ENCODE measurements at regions not wholly inside any gene's neighbourhood (a gene's known extent, or its start where the extent isn't known, plus 50 kb on each side); places are given as distances from the start of the nearest gene placed in this dataset.

GRCh38 chr1:195241066-195241465, 1367.2 kb downstream of the KCNT2 start:
- H3K9ac ChIP-seq (ENCODE audit: low read depth, low read length), result no peak overlapping the region
- DNase-seq, result no peak
- TF ChIP-seq EZH2 (IDR thresholded peaks at IDR 0.05; ENCODE audit: borderline replicate concordance, low read depth, low read length, severe bottlenecking), result no peak
- TF ChIP-seq CTCF (IDR thresholded peaks at IDR 0.05; ENCODE audit: borderline replicate concordance, extremely low read depth, low read length, poor library complexity, severe bottlenecking), result no peak
- no peak overlapping the region for H3K27ac ChIP-seq (ENCODE audit: low read length)
- no peaks in the 10 kb centered on the region for H3K79me2 ChIP-seq (ENCODE audit: insufficient read depth, low read length)
- H2AFZ ChIP-seq (ENCODE audit: low read depth, low read length), result no peak overlapping the region
- no peak for ATAC-seq (ENCODE audit: insufficient read depth, low read depth)
- no peaks in the 10 kb centered on the region for H3K4me1 ChIP-seq (ENCODE audit: insufficient read depth, low read length)
- no peaks in the 10 kb centered on the region for H3K27me3 ChIP-seq (ENCODE audit: insufficient read depth, low read length, poor library complexity)
- H3K4me3 ChIP-seq (ENCODE audit: low read depth in 1 of 2, low read length in 2 of 2), result no peak overlapping the region
- H3K36me3 ChIP-seq (ENCODE audit: insufficient read depth, low read length), result no peaks in the 10 kb centered on the region
- no peak overlapping the region for H3K4me2 ChIP-seq (ENCODE audit: insufficient read depth, low read length)
- peaks cover 13% of the 10 kb centered on the region for H3K9me3 ChIP-seq (ENCODE audit: insufficient read depth, low read length, severe bottlenecking)
- no peaks in the 10 kb centered on the region for H4K20me1 ChIP-seq (ENCODE audit: insufficient read depth, low read length)

GRCh38 chr1:195238313-195238712, 1369.9 kb downstream of the KCNT2 start:
- no peaks in the 10 kb centered on the region for H3K36me3 ChIP-seq (ENCODE audit: insufficient read depth, low read length)
- no peak for TF ChIP-seq EZH2 (IDR thresholded peaks at IDR 0.05; ENCODE audit: borderline replicate concordance, low read depth, low read length, severe bottlenecking)
- no peak for TF ChIP-seq CTCF (IDR thresholded peaks at IDR 0.05; ENCODE audit: borderline replicate concordance, extremely low read depth, low read length, poor library complexity, severe bottlenecking)
- no peak overlapping the region for H3K27ac ChIP-seq (ENCODE audit: low read length)
- no peak overlapping the region for H3K4me3 ChIP-seq (ENCODE audit: low read depth in 1 of 2, low read length in 2 of 2)
- H3K79me2 ChIP-seq (ENCODE audit: insufficient read depth, low read length), result no peaks in the 10 kb centered on the region
- H3K9me3 ChIP-seq (ENCODE audit: insufficient read depth, low read length, severe bottlenecking), result peaks cover 13% of the 10 kb centered on the region
- DNase-seq, result no peak
- H4K20me1 ChIP-seq (ENCODE audit: insufficient read depth, low read length), result no peaks in the 10 kb centered on the region
- no peaks in the 10 kb centered on the region for H3K27me3 ChIP-seq (ENCODE audit: insufficient read depth, low read length, poor library complexity)
- H3K9ac ChIP-seq (ENCODE audit: low read depth, low read length), result no peak overlapping the region
- H3K4me2 ChIP-seq (ENCODE audit: insufficient read depth, low read length), result no peak overlapping the region
- H2AFZ ChIP-seq (ENCODE audit: low read depth, low read length), result no peak overlapping the region
- no peak for ATAC-seq (ENCODE audit: insufficient read depth, low read depth)
- H3K4me1 ChIP-seq (ENCODE audit: insufficient read depth, low read length), result no peaks in the 10 kb centered on the region

- no peak for ATAC-seq (ENCODE audit: insufficient read depth, low read depth)
- no peak overlapping the region for H3K4me2 ChIP-seq (ENCODE audit: insufficient read depth, low read length)
- H3K9me3 ChIP-seq (ENCODE audit: insufficient read depth, low read length, severe bottlenecking), result peaks cover 13% of the 10 kb centered on the region
- H3K4me1 ChIP-seq (ENCODE audit: insufficient read depth, low read length), result no peaks in the 10 kb centered on the region
- TF ChIP-seq CTCF (IDR thresholded peaks at IDR 0.05; ENCODE audit: borderline replicate concordance, extremely low read depth, low read length, poor library complexity, severe bottlenecking) (no peak), EZH2 (IDR thresholded peaks at IDR 0.05; ENCODE audit: borderline replicate concordance, low read depth, low read length, severe bottlenecking) (no peak)
- DNase-seq, result no peak
- H3K79me2 ChIP-seq (ENCODE audit: insufficient read depth, low read length), result no peaks in the 10 kb centered on the region
- H3K9ac ChIP-seq (ENCODE audit: low read depth, low read length), result no peak overlapping the region
- H4K20me1 ChIP-seq (ENCODE audit: insufficient read depth, low read length), result no peaks in the 10 kb centered on the region
- no peak overlapping the region for H2AFZ ChIP-seq (ENCODE audit: low read depth, low read length)
- H3K27me3 ChIP-seq (ENCODE audit: insufficient read depth, low read length, poor library complexity), result no peaks in the 10 kb centered on the region
- H3K27ac ChIP-seq (ENCODE audit: low read length), result no peak overlapping the region
- no peak overlapping the region for H3K4me3 ChIP-seq (ENCODE audit: low read depth in 1 of 2, low read length in 2 of 2)
- H3K36me3 ChIP-seq (ENCODE audit: insufficient read depth, low read length), result no peaks in the 10 kb centered on the region
These were observed 1371.0 kb downstream of the KCNT2 start for GRCh38 chr1:195236991-195237889.
